ENCODE measurements at regions not wholly inside any gene's neighbourhood (a gene's known extent, or its start where the extent isn't known, plus 50 kb on each side); places are given as distances from the start of the nearest gene placed in this dataset.

DNA sequence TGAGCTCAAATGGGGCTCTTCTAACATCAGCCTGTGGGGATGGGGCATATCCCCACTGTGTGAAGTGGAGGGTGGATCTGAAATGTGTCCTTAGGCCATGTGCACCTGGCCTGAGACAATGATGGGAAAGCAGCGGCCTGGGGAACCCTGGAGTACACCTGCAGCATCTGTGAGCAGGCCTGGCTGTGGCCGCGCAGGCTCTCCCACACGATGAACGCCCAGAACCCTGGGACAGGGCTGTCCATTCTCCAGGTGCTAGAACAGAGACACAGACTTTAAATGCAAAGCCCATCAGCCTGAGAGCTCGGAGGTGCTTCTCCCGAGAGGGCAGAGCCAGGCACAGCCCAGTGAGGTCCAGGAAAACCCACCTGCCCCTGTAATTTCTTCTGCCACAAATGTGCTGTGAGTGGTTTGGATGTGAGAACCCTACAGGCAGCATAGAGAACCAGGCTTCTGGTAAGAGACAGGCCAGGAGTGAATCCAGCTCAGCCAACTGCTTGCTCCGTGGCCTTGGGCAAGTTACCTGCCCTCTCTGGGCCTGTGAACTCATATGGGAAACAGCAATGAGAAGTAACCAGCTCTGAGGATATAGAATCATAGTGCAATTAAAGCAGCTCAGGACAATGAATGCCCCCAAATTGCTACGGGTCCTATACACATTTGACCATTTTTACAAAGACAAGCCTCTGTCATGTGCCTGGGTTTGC is 167.9 kb downstream of the SHANK2 start:
- TF ChIP-seq, protein P1, sequence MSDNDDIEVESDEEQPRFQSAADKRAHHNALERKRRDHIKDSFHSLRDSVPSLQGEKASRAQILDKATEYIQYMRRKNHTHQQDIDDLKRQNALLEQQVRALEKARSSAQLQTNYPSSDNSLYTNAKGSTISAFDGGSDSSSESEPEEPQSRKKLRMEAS (CRISPR knock-in tag; IDR thresholded peaks at IDR 0.05) = no peak
- no peak for TF ChIP-seq KDM1A (IDR thresholded peaks at IDR 0.05)
- no peak for TF ChIP-seq TAF1 (IDR thresholded peaks at IDR 0.05; ENCODE audit: control insufficient read depth, extremely low read depth, insufficient read depth, low read length, severe bottlenecking)
- TF ChIP-seq SNRNP70 (optimal IDR thresholded peaks at IDR 0.05; ENCODE audit: low read depth, low read length) = no peak
- TF ChIP-seq SLC30A9 (CRISPR knock-in tag; IDR thresholded peaks at IDR 0.05) = no peak
